ENCODE measurements at regions not wholly inside any gene's neighbourhood (a gene's known extent, or its start where the extent isn't known, plus 50 kb on each side); places are given as distances from the start of the nearest gene placed in this dataset.

GRCh38 chr7:132733860-132734259, 157.6 kb upstream of the PLXNA4 start:
- in situ Hi-C loops (cut with MboI), result no loop called here
- Histone ChIP-seq H3K79me2 (ENCODE audit: insufficient read depth) (no peaks in the 10 kb centered on the region), H3K36me3 (ENCODE audit: low read depth) (no peaks in the 10 kb centered on the region), H3K27me3 (replicated peaks; ENCODE audit: insufficient read depth) (0 out of 2 replicates have a peak, but pooled peaks cover 16% of the 10 kb centered on the region), H3K9me2 (ENCODE audit: insufficient read depth) (no peaks in the 10 kb centered on the region), H3K4me2 (ENCODE audit: unreplicated experiment) (no peak overlapping the region), H2AFZ (no peak overlapping the region), H3K9me3 (ENCODE audit: low read depth) (no peaks in the 10 kb centered on the region), H3F3A (ENCODE audit: insufficient read depth) (peaks cover 12% of the 10 kb centered on the region), H3K27ac (no peak overlapping the region), H3K4me1 (ENCODE audit: insufficient read depth) (peaks cover 11% of the 10 kb centered on the region), H4K20me1 (ENCODE audit: insufficient read depth) (no peaks in the 10 kb centered on the region), H3K9ac (no peak overlapping the region), H3K4me3 (no peak overlapping the region)
- TF ChIP-seq EZH2 (IDR thresholded peaks at IDR 0.05; ENCODE audit: insufficient read depth, poor library complexity, severe bottlenecking), result no peak
- no peak for TF ChIP-seq EZH2phosphoT487 (IDR thresholded peaks at IDR 0.05; ENCODE audit: insufficient read depth, low read depth)
- 58 to 62% methylated on average over 9 of the region's 9 CpGs for WGBS, 2 experiments (ENCODE audit: low coverage in 1 of 2, low lambda C conversion rate in 2 of 2, missing lambda C conversion rate in 2 of 2)
- no peak for DNase-seq

GRCh38 chr7:132732321-132732865, 156.1 kb upstream of the PLXNA4 start:
- Histone ChIP-seq H3K36me3 (ENCODE audit: low read depth) (no peaks in the 10 kb centered on the region), H3K27ac (no peak overlapping the region), H3F3A (ENCODE audit: insufficient read depth) (no peaks in the 10 kb centered on the region), H3K9me2 (ENCODE audit: insufficient read depth) (no peaks in the 10 kb centered on the region), H2AFZ (no peak overlapping the region), H3K4me2 (ENCODE audit: unreplicated experiment) (no peak overlapping the region), H3K79me2 (ENCODE audit: insufficient read depth) (no peaks in the 10 kb centered on the region), H3K9me3 (ENCODE audit: low read depth) (no peaks in the 10 kb centered on the region), H3K27me3 (replicated peaks; ENCODE audit: insufficient read depth) (peaks cover 25% of the 10 kb centered on the region), H3K9ac (no peak overlapping the region), H3K4me1 (ENCODE audit: insufficient read depth) (no peaks in the 10 kb centered on the region), H4K20me1 (ENCODE audit: insufficient read depth) (no peaks in the 10 kb centered on the region), H3K4me3 (no peak overlapping the region)
- in situ Hi-C loops (cut with MboI), result no loop called here
- 57 to 58% methylated on average over 8 of the region's 8 CpGs for WGBS, 2 experiments (ENCODE audit: low coverage in 1 of 2, low lambda C conversion rate in 2 of 2, missing lambda C conversion rate in 2 of 2)
- no peak for TF ChIP-seq EZH2phosphoT487 (IDR thresholded peaks at IDR 0.05; ENCODE audit: insufficient read depth, low read depth)
- TF ChIP-seq EZH2 (IDR thresholded peaks at IDR 0.05; ENCODE audit: insufficient read depth, poor library complexity, severe bottlenecking), result no peak
- no peak for DNase-seq

- in situ Hi-C loops (cut with MboI), result no loop called here
- TF ChIP-seq EZH2phosphoT487 (IDR thresholded peaks at IDR 0.05; ENCODE audit: insufficient read depth, low read depth) (no peak), EZH2 (IDR thresholded peaks at IDR 0.05; ENCODE audit: insufficient read depth, poor library complexity, severe bottlenecking) (no peak)
- H3K27ac ChIP-seq, result no peak overlapping the region
- no peaks in the 10 kb centered on the region for H3K79me2 ChIP-seq (ENCODE audit: insufficient read depth)
- no peak overlapping the region for H3K9ac ChIP-seq
- no peaks in the 10 kb centered on the region for H3K9me2 ChIP-seq (ENCODE audit: insufficient read depth)
- H3K4me3 ChIP-seq, result no peak overlapping the region
- no peak overlapping the region for H3K4me2 ChIP-seq (ENCODE audit: unreplicated experiment)
- DNase-seq, result no peak
- no peaks in the 10 kb centered on the region for H3F3A ChIP-seq (ENCODE audit: insufficient read depth)
- H4K20me1 ChIP-seq (ENCODE audit: insufficient read depth), result no peaks in the 10 kb centered on the region
- H3K36me3 ChIP-seq (ENCODE audit: low read depth), result no peaks in the 10 kb centered on the region
- no peaks in the 10 kb centered on the region for H3K9me3 ChIP-seq (ENCODE audit: low read depth)
- peaks cover 26% of the 10 kb centered on the region for H3K27me3 ChIP-seq (replicated peaks; ENCODE audit: insufficient read depth)
- no peaks in the 10 kb centered on the region for H3K4me1 ChIP-seq (ENCODE audit: insufficient read depth)
- WGBS, 2 experiments (ENCODE audit: low coverage in 1 of 2, low lambda C conversion rate in 2 of 2, missing lambda C conversion rate in 2 of 2), result 78 to 80% methylated on average over 4 of the region's 4 CpGs
- H2AFZ ChIP-seq, result no peak overlapping the region
These were observed 153.8 kb upstream of the PLXNA4 start for GRCh38 chr7:132730105-132730504.

GRCh38 chr7:132723506-132724081, 147.3 kb upstream of the PLXNA4 start:
- H3K4me1 ChIP-seq (ENCODE audit: insufficient read depth), result no peaks in the 10 kb centered on the region
- H4K20me1 ChIP-seq (ENCODE audit: insufficient read depth), result no peaks in the 10 kb centered on the region
- H3K36me3 ChIP-seq (ENCODE audit: low read depth), result no peaks in the 10 kb centered on the region
- no peak overlapping the region for H3K27ac ChIP-seq
- DNase-seq, result no peak
- H3K4me3 ChIP-seq, result no peak overlapping the region
- no peak overlapping the region for H2AFZ ChIP-seq
- in situ Hi-C loops (cut with MboI), result loop anchor here (10.0 to 25.0 kb wide), 2 partner anchors 61 to 514 kb away; no protein-coding TSS in a partner anchor
- WGBS, 2 experiments (ENCODE audit: low coverage in 1 of 2, low lambda C conversion rate in 2 of 2, missing lambda C conversion rate in 2 of 2), result 36 to 38% methylated on average over 4 of the region's 4 CpGs
- no peak overlapping the region for H3K9ac ChIP-seq
- no peaks in the 10 kb centered on the region for H3K9me3 ChIP-seq (ENCODE audit: low read depth)
- no peaks in the 10 kb centered on the region for H3F3A ChIP-seq (ENCODE audit: insufficient read depth)
- no peaks in the 10 kb centered on the region for H3K9me2 ChIP-seq (ENCODE audit: insufficient read depth)
- H3K79me2 ChIP-seq (ENCODE audit: insufficient read depth), result no peaks in the 10 kb centered on the region
- peaks cover 30% of the 10 kb centered on the region for H3K27me3 ChIP-seq (replicated peaks; ENCODE audit: insufficient read depth)
- H3K4me2 ChIP-seq (ENCODE audit: unreplicated experiment), result no peak overlapping the region
- no peak for TF ChIP-seq EZH2phosphoT487 (IDR thresholded peaks at IDR 0.05; ENCODE audit: insufficient read depth, low read depth)
- TF ChIP-seq EZH2 (IDR thresholded peaks at IDR 0.05; ENCODE audit: insufficient read depth, poor library complexity, severe bottlenecking), result no peak
